Stimulated activated CD4-positive, alpha-beta T cell treated with anti-CD3 and anti-CD28 coated beads, TNF-alpha, amount 100 ng/mL, for 24 hours (primary cell): ENCODE measurements at regions not wholly inside any gene's neighbourhood (a gene's known extent, or its start where the extent isn't known, plus 50 kb on each side); places are given as distances from the start of the nearest gene placed in this dataset.
"Not testable (repeated sequence)": the region's sequence is repeated elsewhere in the genome, so short reads cannot be mapped to it uniquely, and the experiment has no call there.

Experiments
- DNase-seq, 3 experiments: peaks; one replicate each; pipeline ENCODE4 v3.0.0-alpha.2; 2020; ENCODE audit warnings: low read depth in 3 of 3

- DNase-seq, result not testable (repeated sequence)
These were observed 51.5 kb downstream of the VPREB1 start for GRCh38 chr22:22296047-22296446.

GRCh38 chr22:22297159-22297793, 52.7 kb downstream of the VPREB1 start:
- DNase-seq, result peak in 1 of 3 experiments; percentile 1

GRCh38 chr22:22297794-22298653, 53.4 kb downstream of the VPREB1 start:
- DNase-seq, result peak; percentile 38 to 69 (median 68)

GRCh38 chr22:22298654-22299009, 54.0 kb downstream of the VPREB1 start:
- DNase-seq, result not testable (repeated sequence)

GRCh38 chr22:22300511-22300910, 55.9 kb downstream of the VPREB1 start:
- DNase-seq, result not testable (repeated sequence)

GRCh38 chr22:22300946-22301345, 56.4 kb downstream of the VPREB1 start:
- not testable (repeated sequence) for DNase-seq

GRCh38 chr22:22316589-22316988, 72.0 kb downstream of the VPREB1 start:
- no peak for DNase-seq

GRCh38 chr22:22318723-22319465, 74.3 kb downstream of the VPREB1 start:
- DNase-seq, result no peak

GRCh38 chr22:22321743-22322611, 77.4 kb downstream of the VPREB1 start:
- peak; percentile 47 to 66 (median 51) for DNase-seq

- no peak for DNase-seq
These were observed 78.2 kb downstream of the VPREB1 start for GRCh38 chr22:22322792-22323191.

- DNase-seq, result no peak
These were observed 83.1 kb downstream of the VPREB1 start for GRCh38 chr22:22327723-22328122.

- no peak for DNase-seq
These were observed 85.2 kb downstream of the VPREB1 start for GRCh38 chr22:22329792-22330191.

- not testable (repeated sequence) for DNase-seq
These were observed 91.1 kb downstream of the VPREB1 start for GRCh38 chr22:22335640-22336039.

GRCh38 chr22:22336333-22336732, 91.7 kb downstream of the VPREB1 start:
- DNase-seq, result not testable (repeated sequence)

GRCh38 chr22:22338778-22339177, 94.2 kb downstream of the VPREB1 start:
- not testable (repeated sequence) for DNase-seq

GRCh38 chr22:22341736-22342135, 97.2 kb downstream of the VPREB1 start:
- no peak for DNase-seq

GRCh38 chr22:22342697-22343580, 98.4 kb downstream of the VPREB1 start:
- peak; percentile 43 to 67 (median 44) for DNase-seq

GRCh38 chr22:22343581-22344296, 99.2 kb downstream of the VPREB1 start:
- no peak for DNase-seq

GRCh38 chr22:22344430-22344829, 99.8 kb downstream of the VPREB1 start:
- no peak for DNase-seq

GRCh38 chr22:22345781-22346180, 101.2 kb downstream of the VPREB1 start:
- no peak for DNase-seq
